GM19193 (cell line): ENCODE measurements at regions not wholly inside any gene's neighbourhood (a gene's known extent, or its start where the extent isn't known, plus 50 kb on each side); places are given as distances from the start of the nearest gene placed in this dataset.

ENCODE experiments used
- POLR2A ChIP-seq: IDR thresholded peaks from 4 replicates; pipeline ENCODE4 v1.6.1; 2011; ENCODE audit not compliant: insufficient read depth, insufficient read length; ENCODE audit errors: extremely low read depth

GRCh38 chr5:133704411-133704810 lies 92.1 kb upstream of the FSTL4 start:
- TF ChIP-seq POLR2A = no peak

DNA sequence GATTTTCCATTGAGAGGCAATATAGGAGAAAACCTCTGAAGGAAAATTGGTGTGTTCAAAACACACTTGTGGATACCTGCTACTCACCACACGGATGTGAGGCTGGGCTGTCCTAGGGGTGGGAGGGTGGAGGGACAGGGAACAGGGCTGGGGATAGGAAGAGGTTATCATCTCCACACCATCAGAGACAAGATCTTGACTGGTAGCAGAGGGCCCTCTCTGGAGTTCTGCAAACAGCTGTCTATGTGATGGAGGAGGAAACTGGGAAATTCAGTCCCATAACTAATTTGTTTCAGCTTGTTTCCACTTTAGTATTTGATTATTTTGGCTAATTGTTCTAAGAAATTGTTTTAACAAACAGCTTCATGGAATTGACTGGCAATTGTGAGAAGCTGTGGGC lies 91.6 kb upstream of the FSTL4 start:
- no peak for TF ChIP-seq POLR2A

GRCh38 chr5:133702791-133703770 lies 90.7 kb upstream of the FSTL4 start:
- TF ChIP-seq POLR2A = no peak

- TF ChIP-seq POLR2A = no peak
Measured at GRCh38 chr5:133701871-133702270, 89.5 kb upstream of the FSTL4 start.

- no peak for TF ChIP-seq POLR2A
Measured at GRCh38 chr5:133700251-133700650, 87.9 kb upstream of the FSTL4 start.

- TF ChIP-seq POLR2A = no peak
Measured at GRCh38 chr5:133698646-133699526, 86.5 kb upstream of the FSTL4 start.

DNA sequence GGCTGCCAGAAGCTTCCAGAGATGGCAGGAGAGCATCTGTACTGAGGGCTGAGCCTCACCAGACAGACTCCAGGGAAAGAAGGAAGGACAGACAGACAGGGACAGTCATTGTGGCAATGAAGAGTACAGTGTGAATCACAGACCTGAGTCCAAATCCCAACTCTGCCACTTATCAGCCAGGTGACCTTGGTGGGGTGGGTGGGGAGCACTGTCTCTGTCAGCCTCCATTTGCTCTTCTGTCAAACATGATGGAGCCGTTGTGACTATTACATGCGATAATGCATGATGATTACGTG lies 85.9 kb upstream of the FSTL4 start:
- TF ChIP-seq POLR2A = no peak

DNA sequence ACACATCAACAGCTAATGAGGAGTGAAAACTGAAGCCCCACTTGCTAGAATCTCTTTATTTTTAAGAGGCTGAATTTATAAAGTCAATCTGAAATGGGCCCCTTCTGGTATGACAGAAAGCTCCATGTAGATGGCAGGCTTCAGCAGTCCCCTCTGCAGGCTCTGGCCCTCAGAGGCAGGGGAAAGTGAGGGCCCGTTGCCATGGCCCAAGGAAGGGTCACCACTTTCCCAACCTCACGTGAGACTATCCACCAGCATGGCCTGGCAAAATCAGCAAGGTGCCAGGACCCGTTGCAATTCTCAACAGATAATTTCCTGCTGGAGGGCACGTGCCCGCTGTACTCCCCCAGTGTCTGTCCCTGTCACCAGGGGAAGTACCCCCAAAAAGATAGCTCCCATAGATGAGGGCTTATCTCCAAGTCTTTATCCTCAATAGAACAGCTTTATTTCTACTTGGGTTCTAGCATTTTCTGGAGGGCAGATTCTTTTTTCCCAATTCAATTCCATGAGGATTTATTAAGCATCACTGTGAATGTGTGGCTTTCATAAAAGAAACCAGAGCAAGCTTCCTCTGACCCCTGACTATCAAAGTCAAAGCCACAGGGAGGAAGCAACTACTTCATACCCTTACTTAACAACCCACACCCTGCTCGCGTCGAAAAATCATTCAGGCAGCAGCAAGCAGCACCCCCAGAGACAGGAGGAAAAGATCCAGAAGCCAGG lies 85.4 kb upstream of the FSTL4 start:
- TF ChIP-seq POLR2A = no peak

- TF ChIP-seq POLR2A = no peak
Measured at GRCh38 chr5:133696782-133697507, 84.6 kb upstream of the FSTL4 start.

- TF ChIP-seq POLR2A = no peak
Measured at GRCh38 chr5:133696006-133696584, 83.8 kb upstream of the FSTL4 start.

GRCh38 chr5:133694181-133694831 lies 82.0 kb upstream of the FSTL4 start:
- no peak for TF ChIP-seq POLR2A

- no peak for TF ChIP-seq POLR2A
Measured at GRCh38 chr5:133691448-133691847, 79.1 kb upstream of the FSTL4 start.

GRCh38 chr5:133690746-133691145 lies 78.4 kb upstream of the FSTL4 start:
- no peak for TF ChIP-seq POLR2A

GRCh38 chr5:133688391-133688790 lies 76.0 kb upstream of the FSTL4 start:
- TF ChIP-seq POLR2A = no peak
